LNCaP clone FGC (cell line): ENCODE measurements at regions not wholly inside any gene's neighbourhood (a gene's known extent, or its start where the extent isn't known, plus 50 kb on each side); places are given as distances from the start of the nearest gene placed in this dataset.
"Not testable (repeated sequence)": the region's sequence is repeated elsewhere in the genome, so short reads cannot be mapped to it uniquely, and the experiment has no call there.

Experiments
- DNase-seq: peaks from one replicate; pipeline ENCODE4 v3.0.0-alpha.2; 2011; ENCODE audit warnings: low read depth
- H3K4me3 ChIP-seq: 2 replicates; pipeline ENCODE4 v1.5.1; 2011; ENCODE audit warnings: mild to moderate bottlenecking, low read depth, low read length, control low read depth
- CTCF ChIP-seq: IDR thresholded peaks from 2 replicates; pipeline ENCODE4 v1.5.1; 2012; ENCODE audit warnings: mild to moderate bottlenecking; ENCODE audit not compliant: control insufficient read depth, insufficient read depth; ENCODE audit errors: extremely low read depth

- no peak for DNase-seq
- H3K4me3 ChIP-seq: no peak overlapping the region
- no peak for TF ChIP-seq CTCF
Measured at GRCh38 chr3:20391644-20392043, 205.6 kb upstream of the SGO1 start.

GRCh38 chr3:20388971-20389370, 203.0 kb upstream of the SGO1 start:
- no peak for DNase-seq
- H3K4me3 ChIP-seq: no peak overlapping the region
- no peak for TF ChIP-seq CTCF

- TF ChIP-seq CTCF: no peak
- DNase-seq: no peak
Measured at GRCh38 chr3:20380295-20380694, 194.3 kb upstream of the SGO1 start.

GRCh38 chr3:20378315-20378714, 192.3 kb upstream of the SGO1 start:
- no peak for DNase-seq
- no peak for TF ChIP-seq CTCF
- no peak overlapping the region for H3K4me3 ChIP-seq

More at GRCh38 chr3:20380295-20380694, 194.3 kb upstream of the SGO1 start:
- H3K4me3 ChIP-seq: no peak overlapping the region

- no peak overlapping the region for H3K4me3 ChIP-seq
- TF ChIP-seq CTCF: no peak
- DNase-seq: no peak
Measured at GRCh38 chr3:20376665-20377217, 190.7 kb upstream of the SGO1 start.

GRCh38 chr3:20375302-20375701, 189.3 kb upstream of the SGO1 start:
- TF ChIP-seq CTCF: no peak
- DNase-seq: no peak
- no peak overlapping the region for H3K4me3 ChIP-seq

GRCh38 chr3:20370273-20371063, 184.5 kb upstream of the SGO1 start:
- not testable (repeated sequence) for DNase-seq, H3K4me3 ChIP-seq
